ENCODE measurements at regions not wholly inside any gene's neighbourhood (a gene's known extent, or its start where the extent isn't known, plus 50 kb on each side); places are given as distances from the start of the nearest gene placed in this dataset.

DNA sequence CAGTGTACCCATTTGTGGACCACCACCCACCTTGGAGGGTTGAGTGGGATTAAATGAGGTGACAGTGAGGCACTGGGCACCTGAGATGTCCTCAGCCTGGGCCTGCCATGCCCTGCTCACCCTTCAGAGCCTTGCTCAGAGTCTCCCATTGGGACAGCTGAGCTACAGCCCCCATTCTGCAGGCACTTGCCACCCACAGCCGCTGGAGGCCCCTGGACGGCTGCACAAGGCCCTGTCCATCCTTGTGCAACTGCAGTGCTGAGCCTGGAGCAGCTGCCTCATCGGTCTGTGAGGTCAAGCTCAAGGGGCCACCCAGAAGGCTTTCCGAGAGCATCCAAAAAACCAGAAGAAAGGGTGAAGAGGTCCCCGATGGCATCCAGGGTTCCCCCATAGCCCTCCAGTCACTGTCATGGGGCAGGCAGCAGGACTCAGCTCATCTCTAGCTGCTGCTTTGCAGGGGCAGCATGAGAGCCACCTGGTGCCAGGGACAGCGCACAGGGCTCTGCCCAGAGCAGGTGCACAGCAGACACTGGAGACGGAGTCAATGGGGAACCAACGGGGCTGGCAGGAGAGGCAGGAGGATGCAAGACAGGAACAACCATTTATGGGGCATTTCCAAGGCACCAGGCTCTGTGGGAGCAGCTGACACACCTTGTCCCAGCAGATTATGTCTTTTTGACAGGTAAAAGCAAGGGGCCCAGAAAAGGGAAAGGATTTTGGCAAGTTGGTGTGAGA is 84.6 kb downstream of the ARL6IP4 start:
- Histone ChIP-seq H3K79me2 (replicated peaks; ENCODE audit: insufficient read depth) (no peaks in the 10 kb centered on the region), H2AFZ (no peak overlapping the region), H3K36me3 (ENCODE audit: insufficient read depth) (no peaks in the 10 kb centered on the region), H3K4me3 (no peak overlapping the region), H3K9me2 (ENCODE audit: insufficient read depth) (0 out of 2 replicates have a peak, but pooled peaks cover 2% of the 10 kb centered on the region), H3K4me1 (ENCODE audit: insufficient read depth) (no peaks in the 10 kb centered on the region), H3K4me2 (no peak overlapping the region), H3F3A (replicated peaks; ENCODE audit: low read depth) (no peaks in the 10 kb centered on the region), H3K27me3 (ENCODE audit: insufficient read depth) (no peaks in the 10 kb centered on the region), H4K20me1 (replicated peaks; ENCODE audit: insufficient read depth) (no peaks in the 10 kb centered on the region), H3K27ac (ENCODE audit: low read depth) (no peak overlapping the region)
- no peaks in the 10 kb centered on the region for H3K4me1 Mint-ChIP-seq
- H3K27me3 Mint-ChIP-seq (ENCODE audit: insufficient read depth, low read depth, poor library complexity) = peaks cover 11% of the 10 kb centered on the region
- no peak overlapping the region for H3K4me3 Mint-ChIP-seq
- H3K27ac Mint-ChIP-seq = no peak overlapping the region
- ATAC-seq = no peak
- DNase-seq (ENCODE audit: low spot score) = no peak
- H3K36me3 Mint-ChIP-seq (ENCODE audit: low read depth) = no peaks in the 10 kb centered on the region
- H3K9me3 Mint-ChIP-seq = no peaks in the 10 kb centered on the region
- no peak for TF ChIP-seq ZNF331 (CRISPR knock-in tag; IDR thresholded peaks at IDR 0.05; ENCODE audit: low read depth)
- TF ChIP-seq CREB1 (CRISPR knock-in tag; IDR thresholded peaks at IDR 0.05; ENCODE audit: low read depth) = no peak
- TF ChIP-seq, protein P1, sequence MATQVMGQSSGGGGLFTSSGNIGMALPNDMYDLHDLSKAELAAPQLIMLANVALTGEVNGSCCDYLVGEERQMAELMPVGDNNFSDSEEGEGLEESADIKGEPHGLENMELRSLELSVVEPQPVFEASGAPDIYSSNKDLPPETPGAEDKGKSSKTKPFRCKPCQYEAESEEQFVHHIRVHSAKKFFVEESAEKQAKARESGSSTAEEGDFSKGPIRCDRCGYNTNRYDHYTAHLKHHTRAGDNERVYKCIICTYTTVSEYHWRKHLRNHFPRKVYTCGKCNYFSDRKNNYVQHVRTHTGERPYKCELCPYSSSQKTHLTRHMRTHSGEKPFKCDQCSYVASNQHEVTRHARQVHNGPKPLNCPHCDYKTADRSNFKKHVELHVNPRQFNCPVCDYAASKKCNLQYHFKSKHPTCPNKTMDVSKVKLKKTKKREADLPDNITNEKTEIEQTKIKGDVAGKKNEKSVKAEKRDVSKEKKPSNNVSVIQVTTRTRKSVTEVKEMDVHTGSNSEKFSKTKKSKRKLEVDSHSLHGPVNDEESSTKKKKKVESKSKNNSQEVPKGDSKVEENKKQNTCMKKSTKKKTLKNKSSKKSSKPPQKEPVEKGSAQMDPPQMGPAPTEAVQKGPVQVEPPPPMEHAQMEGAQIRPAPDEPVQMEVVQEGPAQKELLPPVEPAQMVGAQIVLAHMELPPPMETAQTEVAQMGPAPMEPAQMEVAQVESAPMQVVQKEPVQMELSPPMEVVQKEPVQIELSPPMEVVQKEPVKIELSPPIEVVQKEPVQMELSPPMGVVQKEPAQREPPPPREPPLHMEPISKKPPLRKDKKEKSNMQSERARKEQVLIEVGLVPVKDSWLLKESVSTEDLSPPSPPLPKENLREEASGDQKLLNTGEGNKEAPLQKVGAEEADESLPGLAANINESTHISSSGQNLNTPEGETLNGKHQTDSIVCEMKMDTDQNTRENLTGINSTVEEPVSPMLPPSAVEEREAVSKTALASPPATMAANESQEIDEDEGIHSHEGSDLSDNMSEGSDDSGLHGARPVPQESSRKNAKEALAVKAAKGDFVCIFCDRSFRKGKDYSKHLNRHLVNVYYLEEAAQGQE (IDR thresholded peaks at IDR 0.05; ENCODE audit: unreplicated experiment) = no peak
- no peak for TF ChIP-seq ZNF114 (CRISPR knock-in tag; IDR thresholded peaks at IDR 0.05)
- TF ChIP-seq EZH2 (IDR thresholded peaks at IDR 0.05; ENCODE audit: low read depth, unreplicated experiment) = no peak

DNA sequence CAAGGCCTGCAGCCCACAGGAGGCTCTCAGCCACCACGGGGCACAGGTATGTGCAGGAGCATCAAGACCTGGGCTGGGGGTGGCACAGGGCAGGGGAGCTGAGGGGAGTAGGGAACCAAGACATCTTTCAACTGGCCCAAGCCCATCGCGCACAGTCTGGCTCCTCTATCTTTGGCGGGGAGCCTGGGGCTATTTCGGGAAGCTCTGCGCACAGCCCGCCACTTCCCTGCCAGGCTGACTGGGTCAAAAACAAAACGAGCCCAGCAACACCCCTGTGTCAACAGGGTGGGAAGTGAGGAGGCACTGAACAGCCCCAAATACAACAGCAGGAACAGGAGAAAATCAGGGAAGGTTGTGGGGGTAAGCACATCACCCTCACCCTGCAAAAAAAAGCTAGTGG is 83.9 kb downstream of the ARL6IP4 start:
- Histone ChIP-seq H3K79me2 (replicated peaks; ENCODE audit: insufficient read depth) (no peaks in the 10 kb centered on the region), H3K4me2 (no peak overlapping the region), H3K9me2 (ENCODE audit: insufficient read depth) (0 out of 2 replicates have a peak, but pooled peaks cover 2% of the 10 kb centered on the region), H3K27ac (ENCODE audit: low read depth) (no peak overlapping the region), H4K20me1 (replicated peaks; ENCODE audit: insufficient read depth) (no peaks in the 10 kb centered on the region), H3K36me3 (ENCODE audit: insufficient read depth) (no peaks in the 10 kb centered on the region), H2AFZ (no peak overlapping the region), H3K4me3 (no peak overlapping the region), H3F3A (replicated peaks; ENCODE audit: low read depth) (no peaks in the 10 kb centered on the region), H3K27me3 (ENCODE audit: insufficient read depth) (no peaks in the 10 kb centered on the region), H3K4me1 (ENCODE audit: insufficient read depth) (no peaks in the 10 kb centered on the region)
- Mint-ChIP-seq H3K4me3 (no peak overlapping the region), H3K27ac (no peak overlapping the region), H3K4me1 (no peaks in the 10 kb centered on the region), H3K9me3 (no peaks in the 10 kb centered on the region), H3K27me3 (ENCODE audit: insufficient read depth, low read depth, poor library complexity) (peaks cover 6% of the 10 kb centered on the region), H3K36me3 (ENCODE audit: low read depth) (no peaks in the 10 kb centered on the region)
- no peak for DNase-seq (ENCODE audit: low spot score)
- no peak for ATAC-seq
- TF ChIP-seq, protein P2, sequence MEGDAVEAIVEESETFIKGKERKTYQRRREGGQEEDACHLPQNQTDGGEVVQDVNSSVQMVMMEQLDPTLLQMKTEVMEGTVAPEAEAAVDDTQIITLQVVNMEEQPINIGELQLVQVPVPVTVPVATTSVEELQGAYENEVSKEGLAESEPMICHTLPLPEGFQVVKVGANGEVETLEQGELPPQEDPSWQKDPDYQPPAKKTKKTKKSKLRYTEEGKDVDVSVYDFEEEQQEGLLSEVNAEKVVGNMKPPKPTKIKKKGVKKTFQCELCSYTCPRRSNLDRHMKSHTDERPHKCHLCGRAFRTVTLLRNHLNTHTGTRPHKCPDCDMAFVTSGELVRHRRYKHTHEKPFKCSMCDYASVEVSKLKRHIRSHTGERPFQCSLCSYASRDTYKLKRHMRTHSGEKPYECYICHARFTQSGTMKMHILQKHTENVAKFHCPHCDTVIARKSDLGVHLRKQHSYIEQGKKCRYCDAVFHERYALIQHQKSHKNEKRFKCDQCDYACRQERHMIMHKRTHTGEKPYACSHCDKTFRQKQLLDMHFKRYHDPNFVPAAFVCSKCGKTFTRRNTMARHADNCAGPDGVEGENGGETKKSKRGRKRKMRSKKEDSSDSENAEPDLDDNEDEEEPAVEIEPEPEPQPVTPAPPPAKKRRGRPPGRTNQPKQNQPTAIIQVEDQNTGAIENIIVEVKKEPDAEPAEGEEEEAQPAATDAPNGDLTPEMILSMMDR (conservative IDR thresholded peaks at IDR 0.05; ENCODE audit: low read depth in 2 of 2) = no peak
- TF ChIP-seq, protein P1 (IDR thresholded peaks at IDR 0.05; ENCODE audit: unreplicated experiment) = no peak
- no peak for TF ChIP-seq JUNB (IDR thresholded peaks at IDR 0.05; ENCODE audit: unreplicated experiment)
- no peak for TF ChIP-seq ZNF114 (CRISPR knock-in tag; IDR thresholded peaks at IDR 0.05)
- no peak for TF ChIP-seq CREB1 (CRISPR knock-in tag; IDR thresholded peaks at IDR 0.05; ENCODE audit: low read depth)
- no peak for TF ChIP-seq EZH2 (IDR thresholded peaks at IDR 0.05; ENCODE audit: low read depth, unreplicated experiment)
- TF ChIP-seq ZNF331 (CRISPR knock-in tag; IDR thresholded peaks at IDR 0.05; ENCODE audit: low read depth) = no peak
- TF ChIP-seq STAT1 (IDR thresholded peaks at IDR 0.05; ENCODE audit: unreplicated experiment) = no peak
- no peak for TF ChIP-seq NANOG (IDR thresholded peaks at IDR 0.05; ENCODE audit: borderline replicate concordance)
- TF ChIP-seq EZH2phosphoT487 (IDR thresholded peaks at IDR 0.05; ENCODE audit: unreplicated experiment) = no peak
